NCI-H2107 treated with DMSO at 0.1 percent for 48 hours (cell line): ENCODE measurements at regions not wholly inside any gene's neighbourhood (a gene's known extent, or its start where the extent isn't known, plus 50 kb on each side); places are given as distances from the start of the nearest gene placed in this dataset.
A peak's percentile ranks its signal among the peaks of the same experiment; 100 is the strongest.
"Not testable (repeated sequence)": the region's sequence is repeated elsewhere in the genome, so short reads cannot be mapped to it uniquely, and the experiment has no call there.

ENCODE experiments used
- DNase-seq: peaks from one replicate; lab custom pipeline; 2025; ENCODE audit not compliant: unreplicated experiment; lab: John Stamatoyannopoulos, UW

- no peak for DNase-seq
These were observed 144.6 kb upstream of the PRSS1 start for GRCh38 chr7:142604671-142605070.

GRCh38 chr7:142603870-142604448, 145.3 kb upstream of the PRSS1 start:
- DNase-seq: peak; percentile 30

GRCh38 chr7:142602756-142603155, 146.5 kb upstream of the PRSS1 start:
- no peak for DNase-seq

- no peak for DNase-seq
These were observed 147.1 kb upstream of the PRSS1 start for GRCh38 chr7:142602183-142602582.

GRCh38 chr7:142598297-142598696, 151.0 kb upstream of the PRSS1 start:
- DNase-seq: no peak

GRCh38 chr7:142597547-142597946, 151.7 kb upstream of the PRSS1 start:
- DNase-seq: no peak

- no peak for DNase-seq
These were observed 153.3 kb upstream of the PRSS1 start for GRCh38 chr7:142595816-142596516.

GRCh38 chr7:142594078-142594477, 155.2 kb upstream of the PRSS1 start:
- DNase-seq: no peak

GRCh38 chr7:142593106-142593505, 156.2 kb upstream of the PRSS1 start:
- no peak for DNase-seq

GRCh38 chr7:142592664-142593063, 156.6 kb upstream of the PRSS1 start:
- DNase-seq: no peak

GRCh38 chr7:142592231-142592630, 157.0 kb upstream of the PRSS1 start:
- no peak for DNase-seq

GRCh38 chr7:142590830-142591457, 158.3 kb upstream of the PRSS1 start:
- DNase-seq: no peak

GRCh38 chr7:142590077-142590476, 159.2 kb upstream of the PRSS1 start:
- no peak for DNase-seq

GRCh38 chr7:142587578-142588191, 161.6 kb upstream of the PRSS1 start:
- DNase-seq: peak; percentile 36

- DNase-seq: no peak
These were observed 162.7 kb upstream of the PRSS1 start for GRCh38 chr7:142586611-142587010.

GRCh38 chr7:142585425-142585824, 163.8 kb upstream of the PRSS1 start:
- DNase-seq: no peak

GRCh38 chr7:142584765-142585164, 164.5 kb upstream of the PRSS1 start:
- no peak for DNase-seq

- no peak for DNase-seq
These were observed 165.8 kb upstream of the PRSS1 start for GRCh38 chr7:142583446-142583845.

- DNase-seq: no peak
These were observed 166.9 kb upstream of the PRSS1 start for GRCh38 chr7:142582351-142582750.

GRCh38 chr7:142581341-142581740, 167.9 kb upstream of the PRSS1 start:
- no peak for DNase-seq

GRCh38 chr7:142579946-142580345, 169.3 kb upstream of the PRSS1 start:
- no peak for DNase-seq

- DNase-seq: not testable (repeated sequence)
These were observed 173.9 kb upstream of the PRSS1 start for GRCh38 chr7:142575351-142575750.
